ENCODE measurements at regions not wholly inside any gene's neighbourhood (a gene's known extent, or its start where the extent isn't known, plus 50 kb on each side); places are given as distances from the start of the nearest gene placed in this dataset.

DNA sequence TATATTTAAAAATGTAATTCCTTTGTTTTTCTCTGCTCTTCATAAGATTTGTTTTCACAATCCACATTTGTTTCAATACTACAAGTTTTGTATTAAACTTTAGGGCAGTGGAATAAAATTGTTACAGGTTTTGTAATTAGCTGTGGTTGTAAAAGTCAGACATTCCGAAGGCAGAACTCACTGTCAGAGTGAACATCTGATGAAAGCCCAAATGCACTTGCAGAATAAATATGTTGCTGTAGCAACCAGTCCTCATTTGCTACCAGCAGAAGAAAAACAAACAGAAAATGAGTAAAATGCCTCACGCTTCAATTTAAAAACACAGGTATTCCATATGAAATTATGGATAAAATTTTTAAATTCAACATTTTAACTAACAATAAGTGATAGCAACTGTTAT lies 740.1 kb upstream of the FAM174A start:
- H3K79me2 ChIP-seq (ENCODE audit: control insufficient read depth, insufficient read depth, low read length) = no peaks in the 10 kb centered on the region
- ChIA-PET CTCF (no interaction called here), POLR2A (no interaction called here)
- no peaks in the 10 kb centered on the region for H3K9me3 ChIP-seq (ENCODE audit: control extremely low read depth in 1 of 3, control insufficient read depth in 2 of 3, insufficient read depth in 1 of 3, low read length in 2 of 3)
- no peak overlapping the region for H3K9ac ChIP-seq (ENCODE audit: low read length)
- no peak overlapping the region for H3K27ac ChIP-seq (ENCODE audit: low read length in 2 of 2)
- Mint-ChIP-seq H3K27ac (no peak overlapping the region), H3K27me3 (no peaks in the 10 kb centered on the region), H3K9me3 (ENCODE audit: insufficient read depth) (peaks cover 2% of the 10 kb centered on the region), H3K4me1 (no peaks in the 10 kb centered on the region), H3K4me3 (no peak overlapping the region)
- DNase-seq (no peak), ATAC-seq (ENCODE audit: low read depth) (no peak)
- 100% methylated on average over 1 of the region's 2 CpGs for WGBS (ENCODE audit: insufficient coverage)
- H3K4me2 ChIP-seq (replicated peaks; ENCODE audit: low read depth, low read length, poor library complexity, severe bottlenecking) = no peak overlapping the region
- TF ChIP-seq EZH2 (IDR thresholded peaks at IDR 0.05; ENCODE audit: borderline replicate concordance, insufficient read depth, low read depth, low read length, poor library complexity, severe bottlenecking) = no peak
- TF ChIP-seq, protein P1, sequence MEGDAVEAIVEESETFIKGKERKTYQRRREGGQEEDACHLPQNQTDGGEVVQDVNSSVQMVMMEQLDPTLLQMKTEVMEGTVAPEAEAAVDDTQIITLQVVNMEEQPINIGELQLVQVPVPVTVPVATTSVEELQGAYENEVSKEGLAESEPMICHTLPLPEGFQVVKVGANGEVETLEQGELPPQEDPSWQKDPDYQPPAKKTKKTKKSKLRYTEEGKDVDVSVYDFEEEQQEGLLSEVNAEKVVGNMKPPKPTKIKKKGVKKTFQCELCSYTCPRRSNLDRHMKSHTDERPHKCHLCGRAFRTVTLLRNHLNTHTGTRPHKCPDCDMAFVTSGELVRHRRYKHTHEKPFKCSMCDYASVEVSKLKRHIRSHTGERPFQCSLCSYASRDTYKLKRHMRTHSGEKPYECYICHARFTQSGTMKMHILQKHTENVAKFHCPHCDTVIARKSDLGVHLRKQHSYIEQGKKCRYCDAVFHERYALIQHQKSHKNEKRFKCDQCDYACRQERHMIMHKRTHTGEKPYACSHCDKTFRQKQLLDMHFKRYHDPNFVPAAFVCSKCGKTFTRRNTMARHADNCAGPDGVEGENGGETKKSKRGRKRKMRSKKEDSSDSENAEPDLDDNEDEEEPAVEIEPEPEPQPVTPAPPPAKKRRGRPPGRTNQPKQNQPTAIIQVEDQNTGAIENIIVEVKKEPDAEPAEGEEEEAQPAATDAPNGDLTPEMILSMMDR (IDR thresholded peaks at IDR 0.05) = no peak
- H2AFZ ChIP-seq (ENCODE audit: insufficient read depth, low read depth, low read length, poor library complexity, severe bottlenecking) = no peak overlapping the region
- H3K27me3 ChIP-seq (replicated peaks in 1 of 4; ENCODE audit: control extremely low read depth in 1 of 4, control insufficient read depth in 3 of 4, insufficient read depth in 4 of 4, low read length in 3 of 4) = no peaks in the 10 kb centered on the region
- H3K4me1 ChIP-seq (ENCODE audit: control insufficient read depth in 2 of 2, insufficient read depth in 2 of 2, low read length in 2 of 2) = no peaks in the 10 kb centered on the region
- H3K36me3 ChIP-seq (replicated peaks in 1 of 2; ENCODE audit: control extremely low read depth in 1 of 2, control insufficient read depth in 1 of 2, extremely low read depth in 1 of 2, insufficient read depth in 2 of 2, low read length in 1 of 2) = no peaks in the 10 kb centered on the region
- H3K4me3 ChIP-seq (ENCODE audit: control extremely low read depth in 1 of 5, extremely low read depth in 1 of 5, insufficient read depth in 1 of 5, low read depth in 2 of 5, low read length in 4 of 5) = no peak overlapping the region
- intact Hi-C loops (cut with micrococcal nuclease) = no loop called here
- no peaks in the 10 kb centered on the region for H4K20me1 ChIP-seq (ENCODE audit: control insufficient read depth, insufficient read depth, low read length, poor library complexity, severe bottlenecking)

DNA sequence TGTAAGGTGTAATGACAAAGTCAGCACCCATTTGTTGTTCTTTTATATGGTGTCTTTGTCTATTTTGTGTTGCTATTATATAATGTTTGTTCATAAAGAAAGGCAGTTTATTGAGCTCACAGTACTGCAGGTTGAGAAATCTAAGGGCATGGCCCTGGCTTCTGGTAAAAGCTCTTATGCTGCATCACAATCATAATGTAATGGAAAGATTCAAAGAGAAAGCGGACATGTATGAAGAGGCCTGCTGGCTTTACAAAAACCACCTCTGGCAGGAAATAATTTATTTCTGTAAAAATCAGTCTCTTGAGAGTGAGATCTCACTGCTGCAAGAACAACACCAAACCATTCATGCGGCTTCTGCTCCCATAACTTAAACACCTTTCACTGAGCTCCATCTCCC lies 746.7 kb upstream of the FAM174A start:
- Histone ChIP-seq H2AFZ (ENCODE audit: insufficient read depth, low read depth, low read length, poor library complexity, severe bottlenecking) (no peak overlapping the region), H3K9ac (ENCODE audit: low read length) (no peak overlapping the region), H3K9me3 (ENCODE audit: control extremely low read depth in 1 of 3, control insufficient read depth in 2 of 3, insufficient read depth in 1 of 3, low read length in 2 of 3) (peaks cover 0 to 4% (median 0%) of the 10 kb centered on the region in 3 donors), H3K79me2 (ENCODE audit: control insufficient read depth, insufficient read depth, low read length) (no peaks in the 10 kb centered on the region), H3K4me1 (ENCODE audit: control insufficient read depth in 2 of 2, insufficient read depth in 2 of 2, low read length in 2 of 2) (no peaks in the 10 kb centered on the region), H3K27ac (ENCODE audit: low read length in 2 of 2) (no peak overlapping the region), H4K20me1 (ENCODE audit: control insufficient read depth, insufficient read depth, low read length, poor library complexity, severe bottlenecking) (no peaks in the 10 kb centered on the region), H3K4me3 (ENCODE audit: control extremely low read depth in 1 of 5, extremely low read depth in 1 of 5, insufficient read depth in 1 of 5, low read depth in 2 of 5, low read length in 4 of 5) (no peak overlapping the region), H3K27me3 (replicated peaks in 1 of 4; ENCODE audit: control extremely low read depth in 1 of 4, control insufficient read depth in 3 of 4, insufficient read depth in 4 of 4, low read length in 3 of 4) (no peaks in the 10 kb centered on the region), H3K36me3 (replicated peaks in 1 of 2; ENCODE audit: control extremely low read depth in 1 of 2, control insufficient read depth in 1 of 2, extremely low read depth in 1 of 2, insufficient read depth in 2 of 2, low read length in 1 of 2) (no peaks in the 10 kb centered on the region), H3K4me2 (replicated peaks; ENCODE audit: low read depth, low read length, poor library complexity, severe bottlenecking) (no peak overlapping the region)
- H3K27me3 Mint-ChIP-seq = no peaks in the 10 kb centered on the region
- ChIA-PET CTCF (no interaction called here), POLR2A (no interaction called here)
- peaks cover 4% of the 10 kb centered on the region for H3K9me3 Mint-ChIP-seq (ENCODE audit: insufficient read depth)
- H3K27ac Mint-ChIP-seq = no peak overlapping the region
- WGBS (ENCODE audit: insufficient coverage) = no CpG with 5 or more reads among the region's 2 CpGs
- no peaks in the 10 kb centered on the region for H3K4me1 Mint-ChIP-seq
- no peak for DNase-seq
- no peak overlapping the region for H3K4me3 Mint-ChIP-seq
- no peak for ATAC-seq (ENCODE audit: low read depth)
- intact Hi-C loops (cut with micrococcal nuclease) = no loop called here
- TF ChIP-seq EZH2 (IDR thresholded peaks at IDR 0.05; ENCODE audit: borderline replicate concordance, insufficient read depth, low read depth, low read length, poor library complexity, severe bottlenecking) = no peak
- TF ChIP-seq, protein P1 (IDR thresholded peaks at IDR 0.05) = no peak

Measured in B cell (primary cell).